ENCODE measurements at regions not wholly inside any gene's neighbourhood (a gene's known extent, or its start where the extent isn't known, plus 50 kb on each side); places are given as distances from the start of the nearest gene placed in this dataset.

DNA sequence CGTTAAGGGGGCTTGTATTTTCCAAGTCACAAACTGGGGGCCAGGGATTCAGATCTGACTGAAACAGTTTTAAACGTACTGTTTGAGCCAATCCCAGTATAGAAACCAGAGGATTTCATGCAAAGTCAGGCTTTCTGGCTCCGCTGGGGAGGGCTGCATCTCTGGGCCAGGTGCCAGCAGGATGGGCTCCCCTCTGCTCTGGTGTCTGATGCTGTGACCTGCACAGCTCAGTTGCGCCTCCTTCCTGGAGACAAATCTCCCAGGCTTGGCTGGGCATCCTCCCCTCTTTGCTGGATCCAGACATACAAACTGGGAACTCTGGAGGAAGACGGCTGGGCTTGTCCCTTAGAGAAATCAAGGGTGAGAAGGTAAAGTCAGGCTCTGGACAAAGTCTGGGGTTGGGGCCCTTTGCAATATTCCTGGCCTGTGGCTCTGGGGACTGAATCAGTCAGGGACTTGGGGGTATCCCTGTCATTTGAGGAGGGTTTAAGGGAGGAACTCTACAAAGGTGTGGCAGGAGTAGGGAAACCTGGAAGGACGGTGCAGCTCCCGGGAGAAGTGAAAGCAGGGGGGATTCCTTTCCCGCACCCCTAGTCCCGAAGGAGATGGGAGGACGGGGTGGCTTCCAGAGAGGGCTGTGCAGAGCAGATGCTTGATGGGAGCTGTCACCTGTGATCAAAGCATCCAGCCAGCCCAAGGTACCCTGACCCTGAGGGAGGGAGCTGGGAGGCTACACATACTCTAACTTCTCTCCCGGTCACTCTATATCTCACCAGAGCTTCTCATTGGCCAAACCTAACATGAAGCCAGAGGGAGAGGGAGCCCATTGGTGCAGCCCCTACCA, 114.8 kb upstream of the ATP2B2 start:
- H3K27me3 Mint-ChIP-seq (ENCODE audit: low read depth in 2 of 2) = peaks cover 5 to 22% of the 10 kb centered on the region in 2 donors

DNA sequence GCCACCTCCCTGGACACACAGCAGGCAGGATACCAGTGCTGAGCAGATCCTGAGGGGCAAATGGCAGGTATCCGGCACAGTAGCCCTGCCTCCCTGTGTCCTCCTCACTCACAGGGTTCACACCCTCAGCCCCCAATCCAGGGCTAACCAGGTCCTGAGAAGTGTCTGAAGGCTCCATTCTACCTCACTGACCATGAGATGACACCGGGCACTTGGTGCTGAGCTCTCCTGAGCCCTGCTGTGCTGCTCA, 115.4 kb upstream of the ATP2B2 start:
- Mint-ChIP-seq H3K36me3 (no peaks in the 10 kb centered on the region), H3K27ac (no peak overlapping the region), H3K4me3 (no peak overlapping the region), H3K9me3 (no peaks in the 10 kb centered on the region), H3K4me1 (no peaks in the 10 kb centered on the region), H3K27me3 (ENCODE audit: low read depth in 2 of 2) (peaks cover 5 to 21% of the 10 kb centered on the region in 2 donors)
- Histone ChIP-seq H3K4me1 (ENCODE audit: control insufficient read depth, insufficient read depth, low read length) (no peaks in the 10 kb centered on the region), H3K9me3 (ENCODE audit: control insufficient read depth, insufficient read depth, low read length) (no peaks in the 10 kb centered on the region), H3K4me3 (ENCODE audit: low read length) (no peak overlapping the region), H3K27me3 (ENCODE audit: control insufficient read depth, insufficient read depth, low read length) (peaks cover 2% of the 10 kb centered on the region), H3K27ac (ENCODE audit: low read length) (no peak overlapping the region), H3K36me3 (ENCODE audit: control insufficient read depth, insufficient read depth, low read length) (no peaks in the 10 kb centered on the region)
- WGBS (ENCODE audit: insufficient coverage) = 62% methylated on average over 2 of the region's 2 CpGs
- ATAC-seq (no peak), DNase-seq (no peak)
- intact Hi-C loops (cut with micrococcal nuclease) = no loop called here
- TF ChIP-seq, protein P1, sequence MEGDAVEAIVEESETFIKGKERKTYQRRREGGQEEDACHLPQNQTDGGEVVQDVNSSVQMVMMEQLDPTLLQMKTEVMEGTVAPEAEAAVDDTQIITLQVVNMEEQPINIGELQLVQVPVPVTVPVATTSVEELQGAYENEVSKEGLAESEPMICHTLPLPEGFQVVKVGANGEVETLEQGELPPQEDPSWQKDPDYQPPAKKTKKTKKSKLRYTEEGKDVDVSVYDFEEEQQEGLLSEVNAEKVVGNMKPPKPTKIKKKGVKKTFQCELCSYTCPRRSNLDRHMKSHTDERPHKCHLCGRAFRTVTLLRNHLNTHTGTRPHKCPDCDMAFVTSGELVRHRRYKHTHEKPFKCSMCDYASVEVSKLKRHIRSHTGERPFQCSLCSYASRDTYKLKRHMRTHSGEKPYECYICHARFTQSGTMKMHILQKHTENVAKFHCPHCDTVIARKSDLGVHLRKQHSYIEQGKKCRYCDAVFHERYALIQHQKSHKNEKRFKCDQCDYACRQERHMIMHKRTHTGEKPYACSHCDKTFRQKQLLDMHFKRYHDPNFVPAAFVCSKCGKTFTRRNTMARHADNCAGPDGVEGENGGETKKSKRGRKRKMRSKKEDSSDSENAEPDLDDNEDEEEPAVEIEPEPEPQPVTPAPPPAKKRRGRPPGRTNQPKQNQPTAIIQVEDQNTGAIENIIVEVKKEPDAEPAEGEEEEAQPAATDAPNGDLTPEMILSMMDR (IDR thresholded peaks at IDR 0.05) = no peak

More for the DNA sequence above, 114.8 kb upstream of the ATP2B2 start:
- Histone ChIP-seq H3K27ac (ENCODE audit: low read length) (no peak overlapping the region), H3K9me3 (ENCODE audit: control insufficient read depth, insufficient read depth, low read length) (no peaks in the 10 kb centered on the region), H3K4me3 (ENCODE audit: low read length) (no peak overlapping the region), H3K36me3 (ENCODE audit: control insufficient read depth, insufficient read depth, low read length) (no peaks in the 10 kb centered on the region), H3K27me3 (ENCODE audit: control insufficient read depth, insufficient read depth, low read length) (peaks cover 2% of the 10 kb centered on the region), H3K4me1 (ENCODE audit: control insufficient read depth, insufficient read depth, low read length) (no peaks in the 10 kb centered on the region)
- no peak for ATAC-seq
- 68% methylated on average over 11 of the region's 11 CpGs for WGBS (ENCODE audit: insufficient coverage)
- H3K9me3 Mint-ChIP-seq = no peaks in the 10 kb centered on the region
- H3K4me3 Mint-ChIP-seq = no peak overlapping the region
- no peaks in the 10 kb centered on the region for H3K36me3 Mint-ChIP-seq
- H3K27ac Mint-ChIP-seq = no peak overlapping the region
- no peaks in the 10 kb centered on the region for H3K4me1 Mint-ChIP-seq
- TF ChIP-seq, protein P1 (IDR thresholded peaks at IDR 0.05) = no peak
- no peak for DNase-seq
- intact Hi-C loops (cut with micrococcal nuclease) = no loop called here

DNA sequence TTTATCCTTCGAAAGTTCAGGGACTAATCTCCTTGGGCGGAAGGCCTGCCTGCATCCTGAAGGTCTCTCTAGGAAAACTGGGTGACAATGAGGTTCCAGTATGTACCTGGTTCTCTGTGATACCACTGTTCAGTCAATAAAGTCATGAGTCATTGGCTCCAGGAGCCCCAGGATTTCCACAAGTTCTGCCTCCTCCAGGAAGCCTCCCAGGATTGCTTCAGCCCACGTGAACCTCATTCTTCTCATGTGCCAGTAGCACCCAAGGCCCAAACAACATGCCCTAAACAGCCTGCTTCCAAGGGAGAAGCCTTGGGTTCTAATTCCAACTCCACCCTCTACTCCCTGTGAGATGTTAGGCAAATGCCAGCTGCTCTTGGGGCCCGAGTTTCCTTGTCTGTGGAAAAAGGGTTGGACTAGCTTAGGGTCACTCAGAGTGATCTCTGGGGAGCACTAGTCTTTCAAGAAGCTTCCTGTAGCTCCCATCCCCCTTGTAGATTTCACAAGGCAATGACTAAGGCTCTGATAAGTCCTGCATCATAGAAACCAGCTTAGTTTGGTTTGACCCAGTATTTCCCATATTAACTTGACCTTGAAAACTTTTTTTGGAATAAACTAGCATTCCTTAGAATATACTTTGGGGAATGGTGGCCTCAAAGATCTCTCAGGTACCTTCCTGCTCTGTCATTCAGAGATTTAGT, 118.3 kb upstream of the ATP2B2 start:
- H3K9me3 Mint-ChIP-seq = no peaks in the 10 kb centered on the region
- ATAC-seq = no peak
- Histone ChIP-seq H3K9me3 (ENCODE audit: control insufficient read depth, insufficient read depth, low read length) (no peaks in the 10 kb centered on the region), H3K4me3 (ENCODE audit: low read length) (no peak overlapping the region), H3K36me3 (ENCODE audit: control insufficient read depth, insufficient read depth, low read length) (no peaks in the 10 kb centered on the region), H3K4me1 (ENCODE audit: control insufficient read depth, insufficient read depth, low read length) (no peaks in the 10 kb centered on the region), H3K27ac (ENCODE audit: low read length) (no peak overlapping the region), H3K27me3 (ENCODE audit: control insufficient read depth, insufficient read depth, low read length) (peaks cover 2% of the 10 kb centered on the region)
- TF ChIP-seq, protein P1 (IDR thresholded peaks at IDR 0.05) = no peak
- no peak overlapping the region for H3K27ac Mint-ChIP-seq
- WGBS (ENCODE audit: insufficient coverage) = 84% methylated on average over 4 of the region's 4 CpGs
- H3K4me1 Mint-ChIP-seq = no peaks in the 10 kb centered on the region
- H3K36me3 Mint-ChIP-seq = no peaks in the 10 kb centered on the region
- intact Hi-C loops (cut with micrococcal nuclease) = no loop called here
- no peak for DNase-seq
- peaks cover 0 to 9% of the 10 kb centered on the region in 2 donors for H3K27me3 Mint-ChIP-seq (ENCODE audit: low read depth in 2 of 2)
- H3K4me3 Mint-ChIP-seq = no peak overlapping the region
